Endodermal cell (in vitro differentiated cells): ENCODE measurements at regions not wholly inside any gene's neighbourhood (a gene's known extent, or its start where the extent isn't known, plus 50 kb on each side); places are given as distances from the start of the nearest gene placed in this dataset.

Experiments used
- DNase-seq: peaks from one replicate; pipeline ENCODE4 v3.0.0-alpha.2; 2017
- H3K27ac ChIP-seq: 2 replicates; pipeline ENCODE4 v1.5.1; 2013; ENCODE audit warnings: mild to moderate bottlenecking, low read depth, low read length, moderate library complexity
- H3K27me3 ChIP-seq: 2 replicates; pipeline ENCODE4 v1.6.1; 2013; ENCODE audit warnings: mild to moderate bottlenecking, low read length, moderate library complexity; ENCODE audit not compliant: insufficient read depth, control insufficient read depth, poor library complexity, severe bottlenecking
- H3K36me3 ChIP-seq: 2 replicates; pipeline ENCODE4 v1.7.0; 2013; ENCODE audit warnings: mild to moderate bottlenecking, low read length, moderate library complexity; ENCODE audit not compliant: control insufficient read depth, insufficient read depth
- H3K4me1 ChIP-seq: one replicate; pipeline ENCODE4 v1.7.0; 2013; ENCODE audit warnings: low read length; ENCODE audit not compliant: control insufficient read depth, insufficient read depth
- H3K4me3 ChIP-seq: 2 replicates; pipeline ENCODE4 v1.5.1; 2013; ENCODE audit warnings: mild to moderate bottlenecking, low read length, moderate library complexity
- H3K9ac ChIP-seq: 2 replicates; pipeline ENCODE4 v1.6.1; 2013; ENCODE audit warnings: mild to moderate bottlenecking, low read length, moderate library complexity; ENCODE audit not compliant: poor library complexity, severe bottlenecking; ENCODE audit errors: extremely low read depth
- H3K9me3 ChIP-seq: 2 replicates; pipeline ENCODE4 v1.6.1; 2013; ENCODE audit warnings: mild to moderate bottlenecking, low read length, moderate library complexity; ENCODE audit not compliant: control insufficient read depth
- H3K27ac Mint-ChIP-seq: 2 replicates; pipeline ENCODE4 v1.8.0; 2020; ENCODE audit warnings: mixed read lengths
- H3K27me3 Mint-ChIP-seq: 2 replicates; pipeline ENCODE4 v1.8.0; 2021; ENCODE audit warnings: mild to moderate bottlenecking, mixed read lengths; ENCODE audit not compliant: insufficient read depth
- H3K36me3 Mint-ChIP-seq: 2 replicates; pipeline ENCODE4 v1.8.0; 2020; ENCODE audit warnings: low read depth, mixed read lengths
- H3K4me1 Mint-ChIP-seq: 2 replicates; pipeline ENCODE4 v1.8.0; 2020; ENCODE audit warnings: mixed read lengths
- H3K4me3 Mint-ChIP-seq: 2 replicates; pipeline ENCODE4 v1.8.0; 2020; ENCODE audit warnings: mild to moderate bottlenecking, moderate library complexity, mixed read lengths
- H3K9me3 Mint-ChIP-seq: 2 replicates; pipeline ENCODE4 v1.8.0; 2020; ENCODE audit warnings: mild to moderate bottlenecking, mixed read lengths
- WGBS, 2 experiments: methylation state at CpG; one replicate each; pipeline versions ENCODE4 v1.1.5 to v1.1.7; 2013; ENCODE audit warnings: missing lambda C conversion rate in 2 of 2, mixed read lengths in 1 of 2; ENCODE audit not compliant: insufficient coverage in 1 of 2, insufficient read length in 1 of 2; 5-methylcytosine and 5-hydroxymethylcytosine counted together
- TF ChIP-seq, protein P1 (sequence below): fragments of 200-600 bp; sonication (generic); conservative IDR thresholded peaks from 2 replicates; pipeline ENCODE4 v1.5.0; 2021; ENCODE audit warnings: antibody characterized with exemption, mild to moderate bottlenecking

DNA sequence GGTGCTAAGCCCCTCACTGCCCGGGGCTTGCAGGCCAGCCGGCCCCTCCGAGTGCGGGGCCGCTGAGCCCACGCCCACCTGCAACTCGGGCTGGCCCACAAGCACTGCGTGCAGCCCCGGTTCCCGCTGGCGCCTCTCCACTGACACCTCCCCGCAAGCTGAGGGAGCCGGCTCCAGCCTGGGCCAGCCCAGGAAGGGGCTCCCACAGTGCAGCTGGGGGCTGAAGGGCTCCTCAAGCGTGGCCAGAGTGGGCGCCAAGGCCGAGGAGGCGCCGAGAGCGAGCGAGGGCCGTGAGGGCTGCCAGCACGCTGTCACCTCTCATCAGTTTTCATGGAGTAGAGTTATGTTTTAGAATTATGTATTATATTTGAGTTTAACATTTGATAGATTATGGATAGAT is 176.5 kb upstream of the FAM78B start:
- H3K36me3 ChIP-seq, result no peaks in the 10 kb centered on the region
- peaks cover 13% of the 10 kb centered on the region for H3K9me3 ChIP-seq
- no peak for DNase-seq
- no peak overlapping the region for H3K4me3 ChIP-seq
- no peak overlapping the region for H3K9ac ChIP-seq
- TF ChIP-seq, protein P1, sequence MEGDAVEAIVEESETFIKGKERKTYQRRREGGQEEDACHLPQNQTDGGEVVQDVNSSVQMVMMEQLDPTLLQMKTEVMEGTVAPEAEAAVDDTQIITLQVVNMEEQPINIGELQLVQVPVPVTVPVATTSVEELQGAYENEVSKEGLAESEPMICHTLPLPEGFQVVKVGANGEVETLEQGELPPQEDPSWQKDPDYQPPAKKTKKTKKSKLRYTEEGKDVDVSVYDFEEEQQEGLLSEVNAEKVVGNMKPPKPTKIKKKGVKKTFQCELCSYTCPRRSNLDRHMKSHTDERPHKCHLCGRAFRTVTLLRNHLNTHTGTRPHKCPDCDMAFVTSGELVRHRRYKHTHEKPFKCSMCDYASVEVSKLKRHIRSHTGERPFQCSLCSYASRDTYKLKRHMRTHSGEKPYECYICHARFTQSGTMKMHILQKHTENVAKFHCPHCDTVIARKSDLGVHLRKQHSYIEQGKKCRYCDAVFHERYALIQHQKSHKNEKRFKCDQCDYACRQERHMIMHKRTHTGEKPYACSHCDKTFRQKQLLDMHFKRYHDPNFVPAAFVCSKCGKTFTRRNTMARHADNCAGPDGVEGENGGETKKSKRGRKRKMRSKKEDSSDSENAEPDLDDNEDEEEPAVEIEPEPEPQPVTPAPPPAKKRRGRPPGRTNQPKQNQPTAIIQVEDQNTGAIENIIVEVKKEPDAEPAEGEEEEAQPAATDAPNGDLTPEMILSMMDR, result no peak
- H3K4me1 ChIP-seq, result no peaks in the 10 kb centered on the region
- H3K27me3 ChIP-seq, result no peaks in the 10 kb centered on the region
- H3K36me3 Mint-ChIP-seq, result no peaks in the 10 kb centered on the region
- no peak overlapping the region for H3K4me3 Mint-ChIP-seq
- no peak overlapping the region for H3K27ac ChIP-seq
- no peaks in the 10 kb centered on the region for H3K27me3 Mint-ChIP-seq
- WGBS, 2 experiments, result 97 to 100% methylated on average over 9 to 22 of the region's 22 CpGs
- H3K27ac Mint-ChIP-seq, result no peak overlapping the region
- no peaks in the 10 kb centered on the region for H3K4me1 Mint-ChIP-seq
- H3K9me3 Mint-ChIP-seq, result peaks cover 19% of the 10 kb centered on the region

DNA sequence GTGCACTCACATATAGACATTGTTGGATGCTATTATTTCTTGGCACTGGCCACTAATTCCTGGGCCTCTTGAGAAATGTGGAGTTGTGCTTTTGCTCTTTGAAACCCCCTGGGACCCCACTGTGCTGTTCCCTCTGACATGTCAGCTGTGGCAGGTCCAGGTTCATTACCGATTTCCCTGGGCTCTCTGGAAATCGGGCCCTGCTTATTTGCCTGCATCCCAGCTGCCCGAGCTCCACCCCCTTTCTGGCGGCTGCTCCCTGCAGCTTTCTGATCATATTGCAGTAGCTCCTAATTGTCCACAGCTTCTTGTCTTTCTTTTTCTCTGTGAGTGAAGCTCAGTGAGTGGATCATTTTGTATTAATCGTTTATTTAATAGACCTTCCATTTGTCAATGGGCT is 183.7 kb upstream of the FAM78B start:
- Mint-ChIP-seq H3K9me3 (peaks cover 9% of the 10 kb centered on the region), H3K4me1 (peaks cover 6% of the 10 kb centered on the region), H3K27ac (no peak overlapping the region), H3K27me3 (no peaks in the 10 kb centered on the region), H3K36me3 (no peaks in the 10 kb centered on the region), H3K4me3 (no peak overlapping the region)
- Histone ChIP-seq H3K4me1 (no peaks in the 10 kb centered on the region), H3K36me3 (no peaks in the 10 kb centered on the region), H3K27ac (no peak overlapping the region), H3K27me3 (no peaks in the 10 kb centered on the region), H3K9me3 (peaks cover 13% of the 10 kb centered on the region), H3K9ac (no peak overlapping the region), H3K4me3 (no peak overlapping the region)
- TF ChIP-seq, protein P1, result no peak
- DNase-seq, result no peak
- 40 to 83% methylated on average over 1 to 5 of the region's 5 CpGs for WGBS, 2 experiments

DNA sequence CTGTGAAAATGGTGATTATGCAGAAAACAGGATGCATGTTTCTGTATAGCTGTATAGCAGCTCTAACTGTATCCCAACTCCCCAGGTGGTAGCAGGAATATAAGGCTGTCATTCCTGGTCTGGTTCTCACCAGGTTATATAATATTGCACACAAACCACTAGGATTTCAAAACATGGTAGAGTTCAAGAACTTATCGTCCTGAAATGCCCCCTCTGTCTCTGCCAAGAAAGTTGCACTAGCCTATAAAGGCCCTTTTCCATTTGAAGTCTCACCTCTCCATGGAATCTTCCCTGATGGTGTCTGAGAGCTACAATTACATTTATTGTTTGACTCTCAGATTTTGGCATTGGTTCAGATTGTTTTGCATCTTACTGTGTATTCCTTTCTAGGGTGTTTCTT is 184.9 kb upstream of the FAM78B start:
- H3K27me3 Mint-ChIP-seq, result no peaks in the 10 kb centered on the region
- no peaks in the 10 kb centered on the region for H3K4me1 ChIP-seq
- DNase-seq, result no peak
- peaks cover 11% of the 10 kb centered on the region for H3K9me3 ChIP-seq
- H3K4me1 Mint-ChIP-seq, result peaks cover 6% of the 10 kb centered on the region
- H3K4me3 Mint-ChIP-seq, result no peak overlapping the region
- no peaks in the 10 kb centered on the region for H3K36me3 Mint-ChIP-seq
- no peaks in the 10 kb centered on the region for H3K36me3 ChIP-seq
- peaks cover 9% of the 10 kb centered on the region for H3K9me3 Mint-ChIP-seq
- TF ChIP-seq, protein P1, result no peak
- H3K4me3 ChIP-seq, result no peak overlapping the region
- H3K27ac Mint-ChIP-seq, result no peak overlapping the region
- 83 to 88% methylated on average over 1 of the region's 1 CpG for WGBS, 2 experiments
- H3K27ac ChIP-seq, result no peak overlapping the region
- H3K9ac ChIP-seq, result no peak overlapping the region
- H3K27me3 ChIP-seq, result no peaks in the 10 kb centered on the region
